ENCODE measurements at regions not wholly inside any gene's neighbourhood (a gene's known extent, or its start where the extent isn't known, plus 50 kb on each side); places are given as distances from the start of the nearest gene placed in this dataset.

GRCh38 chr12:23139026-23139425, 514.1 kb downstream of the ETNK1 start:
- Histone ChIP-seq H3K36me3 (ENCODE audit: control insufficient read depth, insufficient read depth, low read length) (no peaks in the 10 kb centered on the region), H3K14ac (replicated peaks; ENCODE audit: low read depth, low read length) (no peak overlapping the region), H3K27ac (ENCODE audit: insufficient read depth, low read length) (no peak overlapping the region), H4K20me1 (ENCODE audit: insufficient read depth, low read length) (no peaks in the 10 kb centered on the region), H4K91ac (ENCODE audit: insufficient read depth, low read depth, low read length) (no peak overlapping the region), H2AK5ac (ENCODE audit: low read depth, low read length) (no peak overlapping the region), H2BK120ac (ENCODE audit: low read depth, low read length) (no peak overlapping the region), H4K5ac (ENCODE audit: low read depth, low read length) (no peak overlapping the region), H3K4me3 (ENCODE audit: insufficient read depth, low read depth, low read length) (no peak overlapping the region), H2AK9ac (replicated peaks; ENCODE audit: low read depth, low read length, poor library complexity) (no peak overlapping the region), H3K18ac (ENCODE audit: low read depth, low read length) (no peak overlapping the region), H2BK5ac (ENCODE audit: low read depth, low read length, poor library complexity, severe bottlenecking) (no peak overlapping the region), H3K9me3 (ENCODE audit: control insufficient read depth, insufficient read depth, low read length) (0 out of 2 replicates have a peak, but pooled peaks cover 2% of the 10 kb centered on the region), H3K4me2 (ENCODE audit: low read depth, low read length) (no peak overlapping the region), H3K9ac (ENCODE audit: low read depth, low read length) (no peak overlapping the region), H3K56ac (ENCODE audit: extremely low read depth, insufficient read depth, low read length) (no peak overlapping the region), H2AFZ (replicated peaks; ENCODE audit: low read length, poor library complexity) (no peak overlapping the region), H4K8ac (ENCODE audit: low read depth in 2 of 2, low read length in 2 of 2) (no peak overlapping the region), H2BK15ac (ENCODE audit: low read depth, low read length) (no peak overlapping the region), H3K23ac (ENCODE audit: low read depth, low read length) (no peak overlapping the region), H3K4me1 (ENCODE audit: control insufficient read depth, insufficient read depth, low read length) (no peaks in the 10 kb centered on the region), H2BK20ac (ENCODE audit: low read depth, low read length) (no peak overlapping the region), H3K9me1 (ENCODE audit: insufficient read depth, low read length) (no peaks in the 10 kb centered on the region), H3K79me1 (ENCODE audit: low read depth in 1 of 2, low read length in 2 of 2) (no peaks in the 10 kb centered on the region), H3K4ac (ENCODE audit: low read depth, low read length) (no peak overlapping the region), H3K27me3 (ENCODE audit: control insufficient read depth, insufficient read depth, low read length) (no peaks in the 10 kb centered on the region)
- no CpG with 5 or more reads among the region's 4 CpGs for WGBS, 2 experiments (ENCODE audit: extremely low coverage in 2 of 2, insufficient read length in 1 of 2)
- ChIA-PET CTCF (no interaction called here), POLR2A (ENCODE audit: unreplicated experiment) (no interaction called here)
- DNase-seq, result no peak
- ATAC-seq (ENCODE audit: low read depth), result no peak
- in situ Hi-C loops (cut with MboI; ENCODE audit: low sequenced_read_pairs) (no loop called here), dilution Hi-C loops (cut with HindIII; ENCODE audit: low sequenced_read_pairs, unreplicated experiment) (no loop called here), intact Hi-C loops (cut with micrococcal nuclease) (no loop called here)
- BruUV-seq (replicated peaks), result no TSS peak
- no peak for TF ChIP-seq NFE2L2 (IDR thresholded peaks at IDR 0.05; ENCODE audit: low read depth, low read length)
- no peak for TF ChIP-seq RAD21 (IDR thresholded peaks at IDR 0.05; ENCODE audit: low read length)
- TF ChIP-seq CTCF (conservative IDR thresholded peaks at IDR 0.05; ENCODE audit: low read depth, low read length), result no peak
- no peak for TF ChIP-seq CEBPB (IDR thresholded peaks at IDR 0.05; ENCODE audit: low read depth, low read length)
- no peak for TF ChIP-seq FOS (IDR thresholded peaks at IDR 0.05; ENCODE audit: low read depth, low read length)
- no peak for TF ChIP-seq BHLHE40 (IDR thresholded peaks at IDR 0.05; ENCODE audit: low read depth, low read length)
- no peak for TF ChIP-seq MAZ (IDR thresholded peaks at IDR 0.05; ENCODE audit: borderline replicate concordance, low read depth, low read length)
- TF ChIP-seq ELK1 (IDR thresholded peaks at IDR 0.05; ENCODE audit: borderline replicate concordance, low read depth, low read length), result no peak
- TF ChIP-seq USF2 (IDR thresholded peaks at IDR 0.05; ENCODE audit: low read depth, low read length), result no peak
- TF ChIP-seq CHD1 (IDR thresholded peaks at IDR 0.05; ENCODE audit: low read depth, low read length), result no peak
- TF ChIP-seq RCOR1 (IDR thresholded peaks at IDR 0.05; ENCODE audit: insufficient replicate concordance, low read length), result no peak
- no peak for TF ChIP-seq MXI1 (IDR thresholded peaks at IDR 0.05; ENCODE audit: borderline replicate concordance, low read depth, low read length)
- no peak for TF ChIP-seq SMC3 (IDR thresholded peaks at IDR 0.05; ENCODE audit: low read depth, low read length)
- no peak for TF ChIP-seq RFX5 (IDR thresholded peaks at IDR 0.05; ENCODE audit: low read depth, low read length)
- TF ChIP-seq MAFK (IDR thresholded peaks at IDR 0.05; ENCODE audit: low read depth, low read length), result no peak
- TF ChIP-seq POLR2A (IDR thresholded peaks at IDR 0.05; ENCODE audit: low read depth, low read length), result no peak
